ENCODE measurements at regions not wholly inside any gene's neighbourhood (a gene's known extent, or its start where the extent isn't known, plus 50 kb on each side); places are given as distances from the start of the nearest gene placed in this dataset.

DNA sequence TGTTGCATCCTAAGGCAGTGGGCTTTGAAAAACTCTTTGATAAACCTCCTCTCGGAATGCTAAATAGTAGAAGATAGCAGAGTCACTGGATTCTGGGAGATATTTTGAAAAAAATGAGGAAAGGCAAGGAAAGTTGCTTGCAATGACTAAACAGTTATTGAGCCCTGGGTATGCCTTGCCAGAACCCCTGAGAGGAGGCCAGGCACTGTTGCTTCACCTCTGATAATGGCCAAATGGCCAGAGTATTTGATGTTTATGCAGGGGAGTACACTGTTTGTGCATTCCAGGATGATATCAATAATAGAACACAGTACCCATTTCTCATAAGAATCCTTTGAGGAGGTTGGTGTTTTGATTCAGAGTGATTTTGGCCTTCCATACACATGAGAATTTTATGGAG lies 935.1 kb upstream of the WWC1 start:
- Histone ChIP-seq H3K27me3 (no peaks in the 10 kb centered on the region; the same call in 1 of the 2 replicates), H3K4me1 (no peaks in the 10 kb centered on the region; the same call in 1 of the 2 replicates), H3K9me3 (no peaks in the 10 kb centered on the region), H3K4me3 (ENCODE audit: low read depth, low read length) (no peak overlapping the region), H3K36me3 (no peaks in the 10 kb centered on the region)
- DNase-seq = no peak
- TF ChIP-seq, protein P1, sequence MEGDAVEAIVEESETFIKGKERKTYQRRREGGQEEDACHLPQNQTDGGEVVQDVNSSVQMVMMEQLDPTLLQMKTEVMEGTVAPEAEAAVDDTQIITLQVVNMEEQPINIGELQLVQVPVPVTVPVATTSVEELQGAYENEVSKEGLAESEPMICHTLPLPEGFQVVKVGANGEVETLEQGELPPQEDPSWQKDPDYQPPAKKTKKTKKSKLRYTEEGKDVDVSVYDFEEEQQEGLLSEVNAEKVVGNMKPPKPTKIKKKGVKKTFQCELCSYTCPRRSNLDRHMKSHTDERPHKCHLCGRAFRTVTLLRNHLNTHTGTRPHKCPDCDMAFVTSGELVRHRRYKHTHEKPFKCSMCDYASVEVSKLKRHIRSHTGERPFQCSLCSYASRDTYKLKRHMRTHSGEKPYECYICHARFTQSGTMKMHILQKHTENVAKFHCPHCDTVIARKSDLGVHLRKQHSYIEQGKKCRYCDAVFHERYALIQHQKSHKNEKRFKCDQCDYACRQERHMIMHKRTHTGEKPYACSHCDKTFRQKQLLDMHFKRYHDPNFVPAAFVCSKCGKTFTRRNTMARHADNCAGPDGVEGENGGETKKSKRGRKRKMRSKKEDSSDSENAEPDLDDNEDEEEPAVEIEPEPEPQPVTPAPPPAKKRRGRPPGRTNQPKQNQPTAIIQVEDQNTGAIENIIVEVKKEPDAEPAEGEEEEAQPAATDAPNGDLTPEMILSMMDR (IDR thresholded peaks at IDR 0.05; ENCODE audit: low read depth, low read length) = no peak

DNA sequence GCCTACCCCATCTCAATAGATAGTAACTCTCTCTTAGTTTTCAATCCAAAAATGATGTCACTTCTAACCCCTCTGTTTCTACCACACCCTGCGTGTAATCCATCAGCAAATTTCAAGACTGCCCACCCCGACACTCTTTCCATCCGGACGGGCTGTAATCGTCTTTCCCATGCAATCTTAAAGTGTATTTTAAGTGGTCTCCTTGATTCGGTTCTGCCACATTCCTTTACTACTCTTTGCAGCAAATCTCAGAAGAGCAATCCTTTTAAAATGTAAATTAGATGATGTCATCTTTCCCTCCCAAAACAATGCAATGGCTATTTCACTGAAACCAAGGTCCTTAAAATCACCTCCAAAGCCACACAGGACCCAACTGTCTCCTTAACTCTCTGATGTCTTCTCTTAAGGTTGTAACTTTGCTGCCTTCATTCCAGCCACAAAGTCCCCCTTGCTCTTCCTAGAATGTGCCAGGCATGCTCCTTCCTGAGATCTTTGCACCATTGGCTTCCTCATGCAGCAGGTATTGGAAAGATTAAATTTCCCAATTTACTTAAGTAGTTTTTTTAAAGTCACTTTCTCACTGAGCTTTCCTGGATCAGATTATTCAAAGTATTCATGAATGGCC lies 932.5 kb upstream of the WWC1 start:
- H3K36me3 ChIP-seq = no peaks in the 10 kb centered on the region
- H3K9me3 ChIP-seq = no peaks in the 10 kb centered on the region
- H3K4me3 ChIP-seq (ENCODE audit: low read depth, low read length) = no peak overlapping the region
- no peaks in the 10 kb centered on the region for H3K4me1 ChIP-seq
- H3K27me3 ChIP-seq = no peaks in the 10 kb centered on the region; the same call in 1 of the 2 replicates
- no peak for DNase-seq
- TF ChIP-seq, protein P1 (IDR thresholded peaks at IDR 0.05; ENCODE audit: low read depth, low read length) = no peak

DNA sequence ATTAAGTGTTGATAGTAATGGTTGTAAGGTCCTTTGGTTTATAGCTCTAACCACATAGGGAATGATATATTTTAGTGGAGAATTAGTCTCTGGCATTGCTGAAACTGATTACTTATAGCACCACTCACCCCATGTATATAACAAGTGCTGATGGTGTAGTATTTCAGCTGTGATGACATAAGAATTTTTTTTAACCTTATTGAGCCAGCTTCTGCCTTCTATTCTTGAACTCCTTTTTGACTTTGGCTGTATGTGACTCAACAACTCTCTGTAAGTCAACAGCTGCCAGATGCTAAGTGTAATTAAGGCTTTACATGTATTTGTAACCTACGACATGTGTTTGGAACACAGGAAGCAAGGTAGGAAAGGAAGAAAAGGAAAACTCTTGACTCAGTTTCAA lies 929.6 kb upstream of the WWC1 start:
- H3K27me3 ChIP-seq = no peaks in the 10 kb centered on the region

DNA sequence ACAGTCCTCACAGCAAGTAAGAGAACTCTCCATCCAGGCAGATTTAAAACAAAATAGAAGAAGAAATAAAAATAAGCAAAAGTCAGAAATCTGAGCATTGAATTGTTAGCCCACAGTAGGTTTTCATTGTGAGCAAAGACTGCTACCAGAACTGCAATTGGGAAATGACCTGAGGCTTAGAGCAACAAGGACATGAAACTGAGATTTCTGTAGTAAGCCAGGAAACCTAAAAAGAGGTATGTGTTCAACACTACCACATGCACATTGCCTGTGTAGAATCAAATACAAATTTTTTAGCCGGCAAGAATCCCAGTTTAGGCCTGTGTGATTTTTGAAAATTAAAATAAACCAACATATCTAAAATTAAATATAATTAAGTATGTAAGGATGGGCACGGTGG lies 928.4 kb upstream of the WWC1 start:
- H3K4me1 ChIP-seq = no peaks in the 10 kb centered on the region
- H3K27me3 ChIP-seq = no peaks in the 10 kb centered on the region
- no peak overlapping the region for H3K4me3 ChIP-seq (ENCODE audit: low read depth, low read length)
- TF ChIP-seq, protein P1 (IDR thresholded peaks at IDR 0.05; ENCODE audit: low read depth, low read length) = no peak
- H3K36me3 ChIP-seq = no peaks in the 10 kb centered on the region
- no peaks in the 10 kb centered on the region for H3K9me3 ChIP-seq
- DNase-seq = no peak

More for the DNA sequence above, 929.6 kb upstream of the WWC1 start:
- Histone ChIP-seq H3K36me3 (no peaks in the 10 kb centered on the region), H3K9me3 (no peaks in the 10 kb centered on the region), H3K4me1 (no peaks in the 10 kb centered on the region), H3K4me3 (ENCODE audit: low read depth, low read length) (no peak overlapping the region)
- TF ChIP-seq, protein P1 (IDR thresholded peaks at IDR 0.05; ENCODE audit: low read depth, low read length) = no peak
- no peak for DNase-seq

DNA sequence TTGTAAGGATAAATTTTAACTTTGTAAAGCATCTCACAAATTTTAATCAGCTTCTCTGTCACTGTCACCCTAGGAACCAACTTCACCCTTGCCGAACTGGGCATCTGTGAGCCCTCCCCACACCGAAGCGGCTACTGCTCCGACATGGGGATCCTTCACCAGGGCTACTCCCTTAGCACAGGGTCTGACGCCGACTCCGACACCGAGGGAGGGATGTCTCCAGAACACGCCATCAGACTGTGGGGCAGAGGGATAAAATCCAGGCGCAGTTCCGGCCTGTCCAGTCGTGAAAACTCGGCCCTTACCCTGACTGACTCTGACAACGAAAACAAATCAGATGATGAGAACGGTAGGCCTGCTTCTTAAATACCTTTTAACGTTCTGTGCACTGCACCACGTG lies 916.3 kb upstream of the WWC1 start:
- no peak for DNase-seq
- TF ChIP-seq, protein P1 (IDR thresholded peaks at IDR 0.05; ENCODE audit: low read depth, low read length) = no peak

DNA sequence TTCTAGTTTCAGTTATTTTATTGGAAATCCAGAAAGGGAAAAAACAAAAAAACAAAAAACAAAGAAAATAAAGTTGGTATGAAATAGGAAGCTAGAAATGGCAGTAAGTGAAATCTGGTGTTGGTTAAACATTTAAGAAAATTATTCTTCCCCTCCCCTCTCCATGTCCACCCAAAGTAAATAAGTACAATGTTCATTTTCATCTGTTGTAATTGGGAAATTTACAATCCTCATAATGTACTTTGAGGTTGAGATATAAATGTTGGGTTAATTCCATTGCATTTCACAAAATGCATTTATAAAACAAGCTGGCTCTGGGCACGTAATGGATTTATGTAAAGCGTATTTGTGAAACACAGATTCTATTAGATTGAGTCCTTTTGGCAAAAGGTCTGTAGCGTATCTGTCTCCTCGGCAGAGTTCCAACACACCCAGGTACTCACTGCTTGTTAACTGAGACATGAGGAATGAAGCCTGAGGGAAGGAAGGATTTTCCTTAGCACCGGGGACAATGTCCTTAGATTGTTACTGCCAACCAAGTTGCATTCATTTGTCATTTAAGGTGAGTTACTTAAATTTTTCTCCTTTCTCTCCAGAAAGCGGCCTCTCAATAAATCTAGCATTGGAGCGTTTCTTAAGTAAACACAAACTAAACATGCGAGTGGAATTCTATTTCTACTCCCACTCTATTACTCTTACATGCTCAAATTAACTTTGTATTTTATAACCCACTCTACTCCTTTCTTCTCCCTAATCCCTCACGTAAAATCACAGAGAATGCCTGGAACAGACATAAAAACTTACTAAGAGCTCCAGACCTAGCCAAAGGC lies 912.3 kb upstream of the WWC1 start:
- H3K36me3 ChIP-seq = no peaks in the 10 kb centered on the region
- no peaks in the 10 kb centered on the region for H3K9me3 ChIP-seq
- H3K4me3 ChIP-seq (ENCODE audit: low read depth, low read length) = no peak overlapping the region
- TF ChIP-seq, protein P1 (IDR thresholded peaks at IDR 0.05; ENCODE audit: low read depth, low read length) = no peak
- DNase-seq = no peak
- H3K27me3 ChIP-seq = peaks cover 2% of the 10 kb centered on the region; the same call in 1 of the 2 replicates
- no peaks in the 10 kb centered on the region for H3K4me1 ChIP-seq

More for the DNA sequence above, 916.3 kb upstream of the WWC1 start:
- H3K4me1 ChIP-seq = no peaks in the 10 kb centered on the region
- H3K36me3 ChIP-seq = no peaks in the 10 kb centered on the region
- peaks cover 2% of the 10 kb centered on the region; the same call in 1 of the 2 replicates for H3K27me3 ChIP-seq
- no peak overlapping the region for H3K4me3 ChIP-seq (ENCODE audit: low read depth, low read length)
- H3K9me3 ChIP-seq = no peaks in the 10 kb centered on the region

Data from BE2C (cell line).